D341Med (cell line): ENCODE measurements at regions not wholly inside any gene's neighbourhood (a gene's known extent, or its start where the extent isn't known, plus 50 kb on each side); places are given as distances from the start of the nearest gene placed in this dataset.

Experiments used
- DNase-seq: peaks from one replicate; pipeline ENCODE4 v3.0.0; 2012; ENCODE audit warnings: low spot score

GRCh38 chr10:62550173-62550572, 176.0 kb downstream of the ZNF365 start:
- no peak for DNase-seq

- DNase-seq: peak; percentile 40
These were observed 180.5 kb downstream of the ZNF365 start for GRCh38 chr10:62554632-62555199.

- no peak for DNase-seq
These were observed 185.5 kb downstream of the ZNF365 start for GRCh38 chr10:62559481-62560200.

- no peak for DNase-seq
These were observed 186.1 kb downstream of the ZNF365 start for GRCh38 chr10:62560201-62560819.

- DNase-seq: no peak
These were observed 187.0 kb downstream of the ZNF365 start for GRCh38 chr10:62561151-62561550.

GRCh38 chr10:62562101-62562500, 187.9 kb downstream of the ZNF365 start:
- no peak for DNase-seq

GRCh38 chr10:62562795-62563194, 188.6 kb downstream of the ZNF365 start:
- DNase-seq: no peak

GRCh38 chr10:62573929-62574328, 199.8 kb downstream of the ZNF365 start:
- no peak for DNase-seq

- DNase-seq: no peak
These were observed 202.9 kb downstream of the ZNF365 start for GRCh38 chr10:62577076-62577475.

GRCh38 chr10:62577666-62578291, 203.6 kb downstream of the ZNF365 start:
- DNase-seq: no peak

- no peak for DNase-seq
These were observed 204.1 kb downstream of the ZNF365 start for GRCh38 chr10:62578301-62578700.

- DNase-seq: no peak
These were observed 204.7 kb downstream of the ZNF365 start for GRCh38 chr10:62578916-62579315.

GRCh38 chr10:62580396-62580795, 206.2 kb downstream of the ZNF365 start:
- no peak for DNase-seq

- DNase-seq: no peak
These were observed 207.2 kb downstream of the ZNF365 start for GRCh38 chr10:62581351-62581750.

- DNase-seq: no peak
These were observed 208.0 kb downstream of the ZNF365 start for GRCh38 chr10:62582101-62582705.

- DNase-seq: no peak
These were observed 208.6 kb downstream of the ZNF365 start for GRCh38 chr10:62582804-62583208.

- no peak for DNase-seq
These were observed 209.9 kb downstream of the ZNF365 start for GRCh38 chr10:62583876-62584615.

GRCh38 chr10:62584731-62585130, 210.6 kb downstream of the ZNF365 start:
- no peak for DNase-seq

- DNase-seq: no peak
These were observed 211.1 kb downstream of the ZNF365 start for GRCh38 chr10:62585211-62585775.

GRCh38 chr10:62587011-62587410, 212.8 kb downstream of the ZNF365 start:
- DNase-seq: no peak

- DNase-seq: no peak
These were observed 213.9 kb downstream of the ZNF365 start for GRCh38 chr10:62588116-62588515.

- DNase-seq: no peak
These were observed 214.8 kb upstream of the ADO start for GRCh38 chr10:62589689-62590088.
